Neural cell (in vitro differentiated cells): ENCODE measurements at regions not wholly inside any gene's neighbourhood (a gene's known extent, or its start where the extent isn't known, plus 50 kb on each side); places are given as distances from the start of the nearest gene placed in this dataset.

ENCODE experiments used
- H2AFZ ChIP-seq: fragments of 200-600, 300-800 bp; sonication (generic), shearing (Covaris generic); 2 replicates; pipeline ENCODE4 v1.6.0; 2014; ENCODE audit warnings: low read depth, mild to moderate bottlenecking, antibody characterized with exemption, low read length, moderate library complexity
- H3F3A ChIP-seq: fragments of 200-600 bp; shearing (Covaris generic); 2 replicates; pipeline ENCODE4 v1.6.1; 2016; ENCODE audit warnings: mild to moderate bottlenecking, moderate library complexity, mixed read lengths, antibody characterized with exemption, low read length; ENCODE audit not compliant: insufficient read depth, poor library complexity, severe bottlenecking
- H3K27ac ChIP-seq: fragments of 200-600, 300-800 bp; sonication (generic), shearing (Covaris generic); 2 replicates; pipeline ENCODE4 v1.5.1; 2014; ENCODE audit warnings: mild to moderate bottlenecking, low read length, moderate library complexity
- H3K27me3 ChIP-seq: fragments of 300-800, 200-600 bp; sonication (generic), shearing (Covaris generic); 2 replicates; pipeline ENCODE4 v1.6.0; 2014; ENCODE audit warnings: mild to moderate bottlenecking, low read depth, low read length, moderate library complexity; ENCODE audit not compliant: insufficient read depth
- H3K36me3 ChIP-seq: fragments of 300-800, 200-600 bp; sonication (generic), shearing (Covaris generic); 2 replicates; pipeline ENCODE4 v1.5.1; 2014; ENCODE audit warnings: mild to moderate bottlenecking, antibody characterized with exemption, low read length, moderate library complexity; ENCODE audit not compliant: insufficient read depth
- H3K4me2 ChIP-seq: fragments of 300-800, 200-600 bp; sonication (generic), shearing (Covaris generic); 2 replicates; pipeline ENCODE4 v1.6.0; 2014; ENCODE audit warnings: mild to moderate bottlenecking, low read length
- H3K4me3 ChIP-seq: fragments of 300-800, 200-600 bp; sonication (generic), shearing (Covaris generic); 2 replicates; pipeline ENCODE4 v1.5.1; 2014; ENCODE audit warnings: mild to moderate bottlenecking, low read length, moderate library complexity
- H3K79me2 ChIP-seq: fragments of 200-600 bp; shearing (Covaris generic); replicated peaks from 2 replicates; pipeline ENCODE4 v1.6.0; 2014; ENCODE audit warnings: mild to moderate bottlenecking, low read length, moderate library complexity; ENCODE audit not compliant: insufficient read depth
- H3K9ac ChIP-seq: fragments of 300-800, 200-600 bp; sonication (generic), shearing (Covaris generic); 2 replicates; pipeline ENCODE4 v1.6.1; 2016; ENCODE audit warnings: mild to moderate bottlenecking, low read length, mixed read lengths
- H3K9me2 ChIP-seq: fragments of 200-600 bp; shearing (Covaris generic); 2 replicates; pipeline ENCODE4 v1.6.1; 2016; ENCODE audit warnings: mild to moderate bottlenecking, low read length, mixed read lengths; ENCODE audit not compliant: insufficient read depth
- H3K9me3 ChIP-seq: fragments of 200-600, 300-800 bp; sonication (generic), shearing (Covaris generic); 2 replicates; pipeline ENCODE4 v1.6.1; 2016; ENCODE audit warnings: mild to moderate bottlenecking, mixed run types, low read length, moderate library complexity, mixed read lengths
- H4K20me1 ChIP-seq: fragments of 200-600 bp; shearing (Covaris generic); 2 replicates; pipeline ENCODE4 v1.6.1; 2016; ENCODE audit warnings: mild to moderate bottlenecking, mixed run types; ENCODE audit not compliant: insufficient read depth
- CTCF ChIP-seq: fragments of 450-650 bp; IDR thresholded peaks from 2 replicates; pipeline ENCODE4 v1.5.1; 2014; ENCODE audit warnings: antibody characterized with exemption, mild to moderate bottlenecking, moderate library complexity; ENCODE audit not compliant: poor library complexity, severe bottlenecking
- EP300 ChIP-seq: fragments of 450-650 bp; conservative IDR thresholded peaks from 2 replicates; pipeline ENCODE4 v1.6.1; 2014; ENCODE audit warnings: antibody characterized with exemption, mild to moderate bottlenecking, moderate library complexity; ENCODE audit not compliant: poor library complexity, severe bottlenecking
- EZH2 ChIP-seq: fragments of 200-600, 300-800 bp; shearing (Covaris generic), sonication (generic); IDR thresholded peaks from 2 replicates; pipeline ENCODE4 v1.6.1; 2014; ENCODE audit warnings: antibody characterized with exemption, low read length, borderline replicate concordance, mild to moderate bottlenecking; ENCODE audit not compliant: insufficient read depth, poor library complexity, severe bottlenecking
- MXI1 ChIP-seq: fragments of 450-650 bp; conservative IDR thresholded peaks from 2 replicates; pipeline ENCODE4 v1.6.1; 2014; ENCODE audit warnings: antibody characterized with exemption, mild to moderate bottlenecking; ENCODE audit not compliant: poor library complexity, severe bottlenecking
- POLR2AphosphoS5 ChIP-seq: IDR thresholded peaks from 2 replicates; pipeline ENCODE4 v1.6.1; 2012
- RAD21 ChIP-seq: fragments of 450-650 bp; conservative IDR thresholded peaks from 2 replicates; pipeline ENCODE4 v1.6.1; 2014; ENCODE audit warnings: antibody characterized with exemption, mild to moderate bottlenecking, moderate library complexity
- SMC3 ChIP-seq: fragments of 450-650 bp; conservative IDR thresholded peaks from 2 replicates; pipeline ENCODE4 v1.6.1; 2014; ENCODE audit warnings: antibody characterized with exemption, mild to moderate bottlenecking, moderate library complexity; ENCODE audit not compliant: poor library complexity
- TAF1 ChIP-seq: IDR thresholded peaks from 2 replicates; pipeline ENCODE4 v1.6.1; 2012; ENCODE audit warnings: low read depth
- TF ChIP-seq, protein P1 (sequence below): IDR thresholded peaks from 2 replicates; pipeline ENCODE4 v1.6.1; 2012; ENCODE audit warnings: borderline replicate concordance

DNA sequence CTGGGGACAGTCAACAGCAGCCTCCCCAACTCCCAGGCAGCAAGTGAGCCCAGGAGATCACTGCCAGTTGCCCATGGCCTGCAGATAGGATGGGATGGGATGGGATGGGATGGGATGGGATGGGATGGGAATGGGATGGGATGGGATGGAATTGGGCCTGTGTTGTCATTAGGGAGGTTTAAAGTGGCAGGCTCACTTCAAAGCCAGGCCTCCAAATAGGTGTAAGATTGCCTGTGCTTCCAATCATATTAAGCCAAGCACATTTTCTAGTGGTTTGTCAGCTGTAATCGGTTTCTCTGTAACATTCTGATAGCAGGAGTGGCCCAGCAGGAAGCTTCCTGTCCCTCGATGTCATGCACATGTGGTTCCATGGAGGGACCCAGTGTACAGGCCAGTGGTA, 82.7 kb upstream of the NXT1 start:
- no peak for TF ChIP-seq EP300
- Histone ChIP-seq H2AFZ (no peak overlapping the region), H3K27ac (no peak overlapping the region), H3K9me3 (peaks cover 5% of the 10 kb centered on the region), H3K9ac (no peak overlapping the region), H3F3A (no peaks in the 10 kb centered on the region), H3K4me2 (no peak overlapping the region), H4K20me1 (no peaks in the 10 kb centered on the region), H3K36me3 (no peaks in the 10 kb centered on the region), H3K79me2 (no peaks in the 10 kb centered on the region), H3K4me3 (no peak overlapping the region), H3K9me2 (no peaks in the 10 kb centered on the region), H3K27me3 (no peaks in the 10 kb centered on the region)

GRCh38 chr20:23266530-23267398, 83.8 kb upstream of the NXT1 start:
- Histone ChIP-seq H3K9ac (no peak overlapping the region), H3K79me2 (no peaks in the 10 kb centered on the region), H4K20me1 (no peaks in the 10 kb centered on the region), H3K27me3 (no peaks in the 10 kb centered on the region), H2AFZ (no peak overlapping the region), H3K9me3 (peaks cover 5% of the 10 kb centered on the region), H3K4me3 (no peak overlapping the region), H3K27ac (no peak overlapping the region), H3K4me2 (no peak overlapping the region), H3F3A (no peaks in the 10 kb centered on the region), H3K9me2 (no peaks in the 10 kb centered on the region), H3K36me3 (no peaks in the 10 kb centered on the region)
- TF ChIP-seq TAF1 (no peak), EZH2 (no peak), EP300 (no peak), POLR2AphosphoS5 (no peak), RAD21 (no peak), MXI1 (no peak), SMC3 (no peak), CTCF (no peak)
- TF ChIP-seq, protein P1, sequence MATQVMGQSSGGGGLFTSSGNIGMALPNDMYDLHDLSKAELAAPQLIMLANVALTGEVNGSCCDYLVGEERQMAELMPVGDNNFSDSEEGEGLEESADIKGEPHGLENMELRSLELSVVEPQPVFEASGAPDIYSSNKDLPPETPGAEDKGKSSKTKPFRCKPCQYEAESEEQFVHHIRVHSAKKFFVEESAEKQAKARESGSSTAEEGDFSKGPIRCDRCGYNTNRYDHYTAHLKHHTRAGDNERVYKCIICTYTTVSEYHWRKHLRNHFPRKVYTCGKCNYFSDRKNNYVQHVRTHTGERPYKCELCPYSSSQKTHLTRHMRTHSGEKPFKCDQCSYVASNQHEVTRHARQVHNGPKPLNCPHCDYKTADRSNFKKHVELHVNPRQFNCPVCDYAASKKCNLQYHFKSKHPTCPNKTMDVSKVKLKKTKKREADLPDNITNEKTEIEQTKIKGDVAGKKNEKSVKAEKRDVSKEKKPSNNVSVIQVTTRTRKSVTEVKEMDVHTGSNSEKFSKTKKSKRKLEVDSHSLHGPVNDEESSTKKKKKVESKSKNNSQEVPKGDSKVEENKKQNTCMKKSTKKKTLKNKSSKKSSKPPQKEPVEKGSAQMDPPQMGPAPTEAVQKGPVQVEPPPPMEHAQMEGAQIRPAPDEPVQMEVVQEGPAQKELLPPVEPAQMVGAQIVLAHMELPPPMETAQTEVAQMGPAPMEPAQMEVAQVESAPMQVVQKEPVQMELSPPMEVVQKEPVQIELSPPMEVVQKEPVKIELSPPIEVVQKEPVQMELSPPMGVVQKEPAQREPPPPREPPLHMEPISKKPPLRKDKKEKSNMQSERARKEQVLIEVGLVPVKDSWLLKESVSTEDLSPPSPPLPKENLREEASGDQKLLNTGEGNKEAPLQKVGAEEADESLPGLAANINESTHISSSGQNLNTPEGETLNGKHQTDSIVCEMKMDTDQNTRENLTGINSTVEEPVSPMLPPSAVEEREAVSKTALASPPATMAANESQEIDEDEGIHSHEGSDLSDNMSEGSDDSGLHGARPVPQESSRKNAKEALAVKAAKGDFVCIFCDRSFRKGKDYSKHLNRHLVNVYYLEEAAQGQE, result no peak
